HEK293T (cell line): ENCODE measurements at regions not wholly inside any gene's neighbourhood (a gene's known extent, or its start where the extent isn't known, plus 50 kb on each side); places are given as distances from the start of the nearest gene placed in this dataset.
"Not testable (repeated sequence)": the region's sequence is repeated elsewhere in the genome, so short reads cannot be mapped to it uniquely, and the experiment has no call there.

Source experiments
- HDGF ChIP-seq: fragments of 450-650 bp; IDR thresholded peaks from 2 replicates; pipeline ENCODE4 v1.6.1; 2017; ENCODE audit warnings: antibody characterized with exemption, borderline replicate concordance
- LEF1 ChIP-seq: fragments of 450-650 bp; IDR thresholded peaks from 2 replicates; pipeline ENCODE4 v1.6.1; 2017; ENCODE audit warnings: mild to moderate bottlenecking, borderline replicate concordance
- SP1 ChIP-seq: fragments of 450-650 bp; IDR thresholded peaks from 2 replicates; pipeline ENCODE4 v1.6.1; 2017

GRCh38 chr1:188013222-188013849 lies 1184.6 kb downstream of the PLA2G4A start:
- not testable (repeated sequence) for TF ChIP-seq LEF1, HDGF, SP1
